ENCODE measurements at regions not wholly inside any gene's neighbourhood (a gene's known extent, or its start where the extent isn't known, plus 50 kb on each side); places are given as distances from the start of the nearest gene placed in this dataset.

DNA sequence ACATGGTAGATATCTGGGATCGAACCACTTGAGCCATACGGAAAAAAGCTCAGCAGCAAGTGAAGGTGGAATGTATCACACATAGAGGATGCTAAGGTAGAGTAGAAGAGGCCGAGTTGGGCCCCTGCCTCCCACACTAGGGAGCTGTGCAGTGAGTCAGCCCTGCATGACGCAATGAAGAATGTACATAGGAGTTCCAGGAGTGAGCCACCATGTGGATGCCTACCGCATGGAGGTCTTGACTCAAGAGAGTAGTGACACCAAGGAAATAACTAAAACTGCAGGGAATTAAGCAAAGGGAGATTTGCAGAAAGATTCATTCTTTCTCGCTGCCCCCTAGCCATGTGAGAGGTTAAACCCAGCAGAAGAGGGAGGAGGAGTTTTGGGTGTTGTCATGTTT, 389.6 kb upstream of the IGFBP7 start:
- no peak for TF ChIP-seq EP300 (IDR thresholded peaks at IDR 0.05; ENCODE audit: borderline replicate concordance in 1 of 2, low read depth in 1 of 2, low read length in 1 of 2)
- TF ChIP-seq, protein P1, sequence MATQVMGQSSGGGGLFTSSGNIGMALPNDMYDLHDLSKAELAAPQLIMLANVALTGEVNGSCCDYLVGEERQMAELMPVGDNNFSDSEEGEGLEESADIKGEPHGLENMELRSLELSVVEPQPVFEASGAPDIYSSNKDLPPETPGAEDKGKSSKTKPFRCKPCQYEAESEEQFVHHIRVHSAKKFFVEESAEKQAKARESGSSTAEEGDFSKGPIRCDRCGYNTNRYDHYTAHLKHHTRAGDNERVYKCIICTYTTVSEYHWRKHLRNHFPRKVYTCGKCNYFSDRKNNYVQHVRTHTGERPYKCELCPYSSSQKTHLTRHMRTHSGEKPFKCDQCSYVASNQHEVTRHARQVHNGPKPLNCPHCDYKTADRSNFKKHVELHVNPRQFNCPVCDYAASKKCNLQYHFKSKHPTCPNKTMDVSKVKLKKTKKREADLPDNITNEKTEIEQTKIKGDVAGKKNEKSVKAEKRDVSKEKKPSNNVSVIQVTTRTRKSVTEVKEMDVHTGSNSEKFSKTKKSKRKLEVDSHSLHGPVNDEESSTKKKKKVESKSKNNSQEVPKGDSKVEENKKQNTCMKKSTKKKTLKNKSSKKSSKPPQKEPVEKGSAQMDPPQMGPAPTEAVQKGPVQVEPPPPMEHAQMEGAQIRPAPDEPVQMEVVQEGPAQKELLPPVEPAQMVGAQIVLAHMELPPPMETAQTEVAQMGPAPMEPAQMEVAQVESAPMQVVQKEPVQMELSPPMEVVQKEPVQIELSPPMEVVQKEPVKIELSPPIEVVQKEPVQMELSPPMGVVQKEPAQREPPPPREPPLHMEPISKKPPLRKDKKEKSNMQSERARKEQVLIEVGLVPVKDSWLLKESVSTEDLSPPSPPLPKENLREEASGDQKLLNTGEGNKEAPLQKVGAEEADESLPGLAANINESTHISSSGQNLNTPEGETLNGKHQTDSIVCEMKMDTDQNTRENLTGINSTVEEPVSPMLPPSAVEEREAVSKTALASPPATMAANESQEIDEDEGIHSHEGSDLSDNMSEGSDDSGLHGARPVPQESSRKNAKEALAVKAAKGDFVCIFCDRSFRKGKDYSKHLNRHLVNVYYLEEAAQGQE (IDR thresholded peaks at IDR 0.05; ENCODE audit: low read depth, low read length), result no peak
- TF ChIP-seq, protein P2, sequence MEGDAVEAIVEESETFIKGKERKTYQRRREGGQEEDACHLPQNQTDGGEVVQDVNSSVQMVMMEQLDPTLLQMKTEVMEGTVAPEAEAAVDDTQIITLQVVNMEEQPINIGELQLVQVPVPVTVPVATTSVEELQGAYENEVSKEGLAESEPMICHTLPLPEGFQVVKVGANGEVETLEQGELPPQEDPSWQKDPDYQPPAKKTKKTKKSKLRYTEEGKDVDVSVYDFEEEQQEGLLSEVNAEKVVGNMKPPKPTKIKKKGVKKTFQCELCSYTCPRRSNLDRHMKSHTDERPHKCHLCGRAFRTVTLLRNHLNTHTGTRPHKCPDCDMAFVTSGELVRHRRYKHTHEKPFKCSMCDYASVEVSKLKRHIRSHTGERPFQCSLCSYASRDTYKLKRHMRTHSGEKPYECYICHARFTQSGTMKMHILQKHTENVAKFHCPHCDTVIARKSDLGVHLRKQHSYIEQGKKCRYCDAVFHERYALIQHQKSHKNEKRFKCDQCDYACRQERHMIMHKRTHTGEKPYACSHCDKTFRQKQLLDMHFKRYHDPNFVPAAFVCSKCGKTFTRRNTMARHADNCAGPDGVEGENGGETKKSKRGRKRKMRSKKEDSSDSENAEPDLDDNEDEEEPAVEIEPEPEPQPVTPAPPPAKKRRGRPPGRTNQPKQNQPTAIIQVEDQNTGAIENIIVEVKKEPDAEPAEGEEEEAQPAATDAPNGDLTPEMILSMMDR (IDR thresholded peaks at IDR 0.05), result no peak

Data from SK-N-SH (cell line).